T-cell (primary cell): ENCODE measurements at regions not wholly inside any gene's neighbourhood (a gene's known extent, or its start where the extent isn't known, plus 50 kb on each side); places are given as distances from the start of the nearest gene placed in this dataset.

ENCODE experiments used
- ATAC-seq, 4 experiments: fragments of 200-7000 bp in 3 of 4; fragments of 150-1000 bp in 1 of 4; cut with Tn5 transposase; replicated peaks in 1 of 4; 1 replicate in 3 of 4; 2 replicates in 1 of 4; pipeline ENCODE4 v1.10.0; 2021; ENCODE audit warnings: moderate library complexity in 3 of 4, mild to moderate bottlenecking in 2 of 4, moderate number of reproducible peaks in 1 of 4
- CTCF ChIA-PET, 2 donors: fragments of 300-600 bp; sonication (Branson Sonifier 250); formaldehyde crosslinking; loops; one replicate each; lab custom pipeline; 2022; ENCODE audit warnings: antibody characterized with exemption in 2 of 2; lab: Charles Lee
- POLR2A ChIA-PET, 2 donors: fragments of 300-600 bp; sonication (Branson Sonifier 250); formaldehyde crosslinking; loops; one replicate each; lab custom pipeline; 2022; ENCODE audit warnings: antibody characterized with exemption in 2 of 2; lab: Charles Lee
- DNase-seq, 35 experiments: peaks; one replicate each; pipeline versions ENCODE4 v3.0.0 to v3.0.0-alpha.2; 2013 to 2023
- H3K27ac ChIP-seq: one replicate; pipeline ENCODE4 v1.5.1; 2013; ENCODE audit warnings: low read length
- H3K27me3 ChIP-seq, 2 experiments: replicated peaks in 1 of 2; 1 replicate in 1 of 2; 2 replicates in 1 of 2; pipeline versions ENCODE4 v1.6.1 to v1.7.0; 2013; ENCODE audit warnings: low read length in 1 of 2, mixed read lengths in 1 of 2; ENCODE audit not compliant: control insufficient read depth in 2 of 2, insufficient read depth in 2 of 2; ENCODE audit errors: extremely low read depth in 1 of 2
- H3K36me3 ChIP-seq, 2 donors: 1 replicate in 1 of 2; 2 replicates in 1 of 2; pipeline versions ENCODE4 v1.6.1 to v1.7.0; 2013; ENCODE audit warnings: low read length in 1 of 2; ENCODE audit not compliant: control insufficient read depth in 2 of 2, insufficient read depth in 1 of 2; ENCODE audit errors: extremely low read depth in 1 of 2
- H3K4me1 ChIP-seq, 2 experiments: 1 replicate in 1 of 2; 2 replicates in 1 of 2; pipeline versions ENCODE4 v1.6.1 to v1.7.0; 2013; ENCODE audit warnings: low read length in 2 of 2, mixed read lengths in 1 of 2; ENCODE audit not compliant: insufficient read depth in 2 of 2, control insufficient read depth in 1 of 2; ENCODE audit errors: extremely low read depth in 1 of 2
- H3K4me3 ChIP-seq, 2 donors: 1 replicate in 1 of 2; 2 replicates in 1 of 2; pipeline versions ENCODE4 v1.5.1 to v1.7.0; 2013; ENCODE audit warnings: mild to moderate bottlenecking in 2 of 2, low read length in 1 of 2, moderate library complexity in 1 of 2; ENCODE audit not compliant: control insufficient read depth in 1 of 2; ENCODE audit errors: extremely low read depth in 1 of 2
- H3K9me3 ChIP-seq: 2 replicates; pipeline ENCODE4 v1.7.0; 2013
- H3K27ac Mint-ChIP-seq, 2 donors: one replicate each; pipeline ENCODE4 v1.8.0; 2020 to 2021; ENCODE audit warnings: mild to moderate bottlenecking in 2 of 2, mixed read lengths in 2 of 2
- H3K27me3 Mint-ChIP-seq, 2 donors: one replicate each; pipeline ENCODE4 v1.8.0; 2021 to 2022; ENCODE audit warnings: mixed read lengths in 2 of 2
- H3K36me3 Mint-ChIP-seq: one replicate; pipeline ENCODE4 v1.8.0; 2021; ENCODE audit warnings: mixed read lengths
- H3K4me1 Mint-ChIP-seq, 3 donors: one replicate each; pipeline ENCODE4 v1.8.0; 2020 to 2022; ENCODE audit warnings: mixed read lengths in 3 of 3, mild to moderate bottlenecking in 1 of 3
- H3K4me3 Mint-ChIP-seq, 3 donors: one replicate each; pipeline ENCODE4 v1.8.0; 2020 to 2022; ENCODE audit warnings: mild to moderate bottlenecking in 3 of 3, mixed read lengths in 3 of 3, moderate library complexity in 3 of 3
- H3K9me3 Mint-ChIP-seq, 3 donors: one replicate each; pipeline ENCODE4 v1.8.0; 2020 to 2022; ENCODE audit warnings: mixed read lengths in 3 of 3
- WGBS: methylation state at CpG from one replicate; pipeline ENCODE4 v1.1.5; 2013; ENCODE audit warnings: missing lambda C conversion rate; ENCODE audit not compliant: insufficient coverage; 5-methylcytosine and 5-hydroxymethylcytosine counted together

DNA sequence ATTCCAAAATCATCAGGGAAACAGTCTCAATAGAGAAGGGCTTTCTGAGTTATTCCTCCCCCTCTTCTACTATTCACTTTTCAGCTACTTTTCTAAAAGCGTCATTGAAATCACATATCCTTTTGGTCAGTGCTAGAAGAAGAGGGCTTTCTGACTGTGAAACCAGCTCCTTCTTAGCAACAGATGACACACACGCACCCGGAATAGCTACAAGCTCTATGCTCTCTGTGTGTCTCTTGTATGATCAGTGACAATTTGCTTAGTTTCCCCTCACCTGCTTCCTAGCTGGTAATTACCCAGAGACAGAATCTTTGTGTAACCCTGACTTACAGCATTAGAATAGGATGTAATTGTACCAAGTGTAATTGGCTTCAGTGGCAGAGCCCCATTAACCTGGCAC is 268.1 kb upstream of the SLITRK2 start:
- Histone ChIP-seq H3K4me1 (no peaks in the 10 kb centered on the region), H3K27me3 (no peaks in the 10 kb centered on the region), H3K27ac (no peak overlapping the region), H3K36me3 (no peaks in the 10 kb centered on the region), H3K4me3 (no peak overlapping the region), H3K9me3 (no peaks in the 10 kb centered on the region)
- ChIA-PET POLR2A (no interaction called here), CTCF (no interaction called here)
- DNase-seq: no peak
- no CpG with 5 or more reads among the region's 3 CpGs for WGBS
- no peak overlapping the region for H3K27ac Mint-ChIP-seq
- H3K4me3 Mint-ChIP-seq: no peak overlapping the region
- H3K36me3 Mint-ChIP-seq: no peaks in the 10 kb centered on the region
- H3K4me1 Mint-ChIP-seq: no peaks in the 10 kb centered on the region
- peaks cover 0 to 8% (median 2%) of the 10 kb centered on the region in 3 donors for H3K9me3 Mint-ChIP-seq
- no peak for ATAC-seq
- H3K27me3 Mint-ChIP-seq: peaks cover 0 to 3% of the 10 kb centered on the region in 2 donors

DNA sequence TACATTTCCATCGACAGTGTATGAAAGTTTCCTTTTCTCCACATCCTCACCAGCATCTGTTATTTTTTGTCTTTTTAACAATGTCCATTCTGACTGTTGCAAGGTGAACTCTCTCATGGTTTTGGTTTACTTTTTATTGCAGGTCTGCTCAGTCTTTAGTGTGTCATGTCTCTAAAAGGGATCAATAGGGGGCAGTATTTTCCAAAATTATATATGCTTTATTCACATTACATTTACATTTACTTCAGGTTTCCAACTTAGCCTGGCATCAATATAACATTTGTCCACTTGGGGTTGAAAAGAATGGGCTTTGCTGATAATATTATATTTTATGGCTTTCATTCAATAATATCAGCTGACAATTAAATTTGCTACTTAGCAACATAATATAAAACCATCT is 265.0 kb upstream of the SLITRK2 start:
- Mint-ChIP-seq H3K36me3 (no peaks in the 10 kb centered on the region), H3K4me3 (no peak overlapping the region), H3K27me3 (peaks cover 0 to 3% of the 10 kb centered on the region in 2 donors), H3K27ac (no peak overlapping the region), H3K4me1 (no peaks in the 10 kb centered on the region), H3K9me3 (peaks cover 0 to 8% (median 2%) of the 10 kb centered on the region in 3 donors)
- WGBS: no CpG with 5 or more reads among the region's 1 CpG
- ChIA-PET POLR2A (no interaction called here), CTCF (no interaction called here)
- H3K4me1 ChIP-seq: no peaks in the 10 kb centered on the region
- H3K9me3 ChIP-seq: no peaks in the 10 kb centered on the region
- H3K27me3 ChIP-seq: no peaks in the 10 kb centered on the region
- no peak for ATAC-seq
- H3K4me3 ChIP-seq: no peak overlapping the region
- H3K27ac ChIP-seq: no peak overlapping the region
- H3K36me3 ChIP-seq: no peaks in the 10 kb centered on the region
- DNase-seq: no peak

DNA sequence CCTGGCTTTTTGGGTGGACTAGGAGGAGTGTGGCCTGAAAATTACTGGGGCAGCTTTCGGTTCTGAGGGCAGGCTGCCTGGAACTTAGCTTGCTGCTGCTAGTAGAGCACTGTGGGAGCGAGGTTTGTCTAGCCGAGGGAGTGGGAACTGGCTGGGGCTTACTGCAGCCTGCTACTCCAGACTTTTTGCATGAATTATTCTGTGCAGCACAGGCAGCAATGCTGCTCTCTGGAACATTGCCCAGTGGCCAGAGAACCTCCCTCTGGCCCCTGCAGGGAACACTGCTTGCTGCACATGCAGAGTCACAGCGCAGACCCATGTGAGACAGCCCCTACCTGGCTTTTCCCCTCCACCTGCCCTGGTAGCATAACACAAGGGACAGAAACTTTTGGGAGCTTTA is 263.9 kb upstream of the SLITRK2 start:
- no peak overlapping the region for H3K27ac Mint-ChIP-seq
- CTCF ChIA-PET: no interaction called here
- POLR2A ChIA-PET: no interaction called here
- H3K9me3 Mint-ChIP-seq: peaks cover 0 to 8% (median 2%) of the 10 kb centered on the region in 3 donors
- H3K4me3 Mint-ChIP-seq: no peak overlapping the region
- Histone ChIP-seq H3K4me3 (no peak overlapping the region), H3K9me3 (no peaks in the 10 kb centered on the region), H3K36me3 (no peaks in the 10 kb centered on the region), H3K27ac (no peak overlapping the region), H3K27me3 (no peaks in the 10 kb centered on the region), H3K4me1 (no peaks in the 10 kb centered on the region)
- peaks cover 0 to 3% of the 10 kb centered on the region in 2 donors for H3K27me3 Mint-ChIP-seq
- no peaks in the 10 kb centered on the region for H3K4me1 Mint-ChIP-seq
- H3K36me3 Mint-ChIP-seq: no peaks in the 10 kb centered on the region
- DNase-seq (no peak), ATAC-seq (no peak)
- WGBS: 71% methylated on average over 2 of the region's 4 CpGs

DNA sequence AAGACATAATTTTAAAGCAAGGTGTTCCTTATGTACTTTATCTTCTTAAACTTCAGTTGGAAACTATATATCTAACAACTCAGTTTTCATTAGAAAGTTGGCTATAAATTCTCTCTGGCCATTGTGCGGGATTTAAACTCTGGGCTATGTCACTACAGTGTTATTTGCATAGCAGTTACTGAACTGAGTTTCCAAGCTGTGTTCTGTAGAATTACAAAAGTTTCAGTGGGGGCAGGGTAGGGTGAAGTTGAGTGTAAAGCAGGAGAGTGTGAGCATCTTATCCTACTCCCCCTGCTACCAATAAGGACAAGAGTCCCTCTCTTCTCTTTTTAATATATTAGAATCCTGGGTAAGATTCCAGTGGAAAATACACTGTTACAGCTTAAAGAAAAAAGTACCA is 254.5 kb upstream of the SLITRK2 start:
- H3K27ac ChIP-seq: no peak overlapping the region
- Mint-ChIP-seq H3K4me3 (no peak overlapping the region), H3K27ac (no peak overlapping the region), H3K4me1 (no peaks in the 10 kb centered on the region), H3K36me3 (no peaks in the 10 kb centered on the region), H3K27me3 (peaks cover 0 to 10% of the 10 kb centered on the region in 2 donors), H3K9me3 (peaks cover 0 to 6% (median 6%) of the 10 kb centered on the region in 3 donors)
- no peaks in the 10 kb centered on the region for H3K27me3 ChIP-seq
- CTCF ChIA-PET: no interaction called here
- ATAC-seq (no peak), DNase-seq (no peak)
- WGBS: no CpG with 5 or more reads among the region's 1 CpG
- no peaks in the 10 kb centered on the region for H3K36me3 ChIP-seq
- no peaks in the 10 kb centered on the region for H3K4me1 ChIP-seq
- POLR2A ChIA-PET: no interaction called here
- H3K9me3 ChIP-seq: no peaks in the 10 kb centered on the region
- no peak overlapping the region for H3K4me3 ChIP-seq

DNA sequence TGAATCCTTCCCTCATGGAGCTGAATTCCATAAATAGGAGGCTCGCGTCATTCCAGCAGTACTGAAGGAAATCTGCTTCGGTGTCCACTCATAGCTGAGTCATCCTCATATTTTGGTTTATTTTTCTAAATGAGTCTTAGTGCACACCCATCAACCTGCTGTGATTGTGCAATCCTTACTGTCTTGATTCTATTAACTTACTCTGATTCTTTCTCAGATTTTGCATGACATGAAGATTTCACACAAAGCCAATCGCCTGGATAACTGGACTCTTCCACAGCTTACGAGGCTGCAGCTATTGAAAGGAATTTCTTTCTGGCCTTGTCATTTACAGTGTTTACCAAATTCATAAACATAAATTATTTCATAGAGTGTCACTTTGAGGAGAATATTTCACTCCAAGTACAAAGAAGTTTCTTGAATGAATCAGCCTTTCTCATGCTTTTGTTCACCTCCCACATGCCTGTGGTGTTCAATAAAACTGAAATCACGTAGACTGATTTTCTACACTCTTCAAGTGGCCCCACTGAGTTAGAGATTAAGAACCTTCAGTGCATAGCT is 207.6 kb upstream of the SLITRK2 start:
- ATAC-seq (no peak), DNase-seq (no peak)
- WGBS: no CpG with 5 or more reads among the region's 6 CpGs
- no peaks in the 10 kb centered on the region for H3K9me3 ChIP-seq
- H3K27ac Mint-ChIP-seq: no peak overlapping the region
- H3K9me3 Mint-ChIP-seq: peaks cover 0 to 10% (median 8%) of the 10 kb centered on the region in 3 donors
- ChIA-PET POLR2A (no interaction called here), CTCF (no interaction called here)
- no peaks in the 10 kb centered on the region for H3K36me3 Mint-ChIP-seq
- peaks cover 0 to 9% of the 10 kb centered on the region in 2 donors for H3K27me3 Mint-ChIP-seq
- no peak overlapping the region for H3K27ac ChIP-seq
- no peaks in the 10 kb centered on the region for H3K27me3 ChIP-seq
- H3K4me1 Mint-ChIP-seq: no peaks in the 10 kb centered on the region
- no peak overlapping the region for H3K4me3 Mint-ChIP-seq
- H3K36me3 ChIP-seq: no peaks in the 10 kb centered on the region
- no peak overlapping the region for H3K4me3 ChIP-seq
- H3K4me1 ChIP-seq: no peaks in the 10 kb centered on the region

DNA sequence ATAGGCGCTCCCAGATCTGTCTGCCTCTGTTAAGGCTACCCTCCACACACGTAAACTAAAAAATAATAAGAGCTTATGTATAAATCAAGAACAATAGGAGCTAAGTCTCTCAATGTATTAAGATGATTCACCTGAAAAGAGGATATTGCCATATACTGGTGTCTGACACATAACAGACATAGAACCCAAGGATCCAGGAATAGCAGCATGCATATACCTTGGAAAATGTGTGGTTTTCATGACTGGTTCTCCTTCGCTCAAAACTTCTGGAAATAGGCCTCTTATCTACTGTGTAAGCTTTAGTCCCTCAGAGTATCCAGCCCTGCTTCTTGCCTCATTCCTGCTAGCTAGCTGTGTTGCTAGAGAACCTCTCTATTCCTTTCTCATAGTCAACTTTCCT is 203.7 kb upstream of the SLITRK2 start:
- no CpG with 5 or more reads among the region's 3 CpGs for WGBS

DNA sequence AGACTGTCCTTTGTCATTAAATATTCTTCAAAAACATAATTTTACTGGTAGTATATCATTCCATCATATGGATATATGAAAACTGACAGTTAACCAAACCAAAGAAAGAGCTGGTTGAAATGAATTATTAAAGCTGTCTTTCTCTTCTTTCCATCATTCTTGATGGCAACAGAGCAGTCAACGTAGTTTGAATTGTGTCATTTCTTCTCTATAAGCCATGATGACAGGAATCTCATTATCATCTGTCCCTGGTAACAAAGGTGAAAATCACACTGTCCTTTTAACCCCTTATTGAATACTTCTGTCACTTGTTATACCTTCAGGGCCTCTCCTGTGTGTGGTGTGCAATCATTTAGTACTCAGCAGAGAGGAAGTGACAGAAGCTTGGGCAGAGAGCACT is 197.0 kb upstream of the SLITRK2 start:
- CTCF ChIA-PET: no interaction called here
- Mint-ChIP-seq H3K27me3 (peaks cover 0 to 1% of the 10 kb centered on the region in 2 donors), H3K4me3 (no peak overlapping the region), H3K36me3 (no peaks in the 10 kb centered on the region), H3K27ac (no peak overlapping the region), H3K9me3 (peaks cover 5 to 11% (median 7%) of the 10 kb centered on the region in 3 donors), H3K4me1 (no peaks in the 10 kb centered on the region)
- Histone ChIP-seq H3K27ac (no peak overlapping the region), H3K4me1 (no peaks in the 10 kb centered on the region), H3K27me3 (no peaks in the 10 kb centered on the region), H3K4me3 (no peak overlapping the region), H3K9me3 (no peaks in the 10 kb centered on the region), H3K36me3 (no peaks in the 10 kb centered on the region)
- WGBS: no CpG with 5 or more reads among the region's 1 CpG
- POLR2A ChIA-PET: no interaction called here
- ATAC-seq: no peak
- DNase-seq: no peak

More for the DNA sequence above, 203.7 kb upstream of the SLITRK2 start:
- DNase-seq (no peak), ATAC-seq (no peak)
- H3K36me3 Mint-ChIP-seq: no peaks in the 10 kb centered on the region
- Histone ChIP-seq H3K36me3 (no peaks in the 10 kb centered on the region), H3K9me3 (no peaks in the 10 kb centered on the region), H3K27ac (no peak overlapping the region), H3K4me3 (no peak overlapping the region), H3K4me1 (no peaks in the 10 kb centered on the region), H3K27me3 (no peaks in the 10 kb centered on the region)
- H3K27me3 Mint-ChIP-seq: peaks cover 0 to 12% of the 10 kb centered on the region in 2 donors
- no peak overlapping the region for H3K4me3 Mint-ChIP-seq
- no peak overlapping the region for H3K27ac Mint-ChIP-seq
- POLR2A ChIA-PET: no interaction called here
- no peaks in the 10 kb centered on the region for H3K4me1 Mint-ChIP-seq
- H3K9me3 Mint-ChIP-seq: peaks cover 3 to 14% (median 10%) of the 10 kb centered on the region in 3 donors
- CTCF ChIA-PET: no interaction called here
